Cardiac muscle cell (in vitro differentiated cells and primary cell): ENCODE measurements at regions not wholly inside any gene's neighbourhood (a gene's known extent, or its start where the extent isn't known, plus 50 kb on each side); places are given as distances from the start of the nearest gene placed in this dataset.

ENCODE experiments used
- DNase-seq, 2 donors: peaks; one replicate each; pipeline versions ENCODE4 v3.0.0 to v3.0.0-alpha.2; 2010 to 2017; ENCODE audit warnings: low read depth in 1 of 2, low spot score in 1 of 2
- H3K27ac ChIP-seq: fragments of 200-600 bp; sonication (generic); 2 replicates; pipeline ENCODE4 v1.5.1; 2016
- H3K27me3 ChIP-seq: fragments of 200-600 bp; sonication (generic); 2 replicates; pipeline ENCODE4 v1.6.0; 2016; ENCODE audit warnings: control low read depth
- H3K36me3 ChIP-seq: fragments of 200-600 bp; sonication (generic); 2 replicates; pipeline ENCODE4 v1.5.1; 2016; ENCODE audit warnings: control low read depth
- H3K4me1 ChIP-seq: fragments of 200-600 bp; sonication (generic); 2 replicates; pipeline ENCODE4 v1.8.1; 2017; ENCODE audit warnings: low read depth, mild to moderate bottlenecking, mixed run types
- H3K4me3 ChIP-seq: fragments of 200-600 bp; sonication (generic); 2 replicates; pipeline ENCODE4 v1.5.1; 2016; ENCODE audit warnings: mild to moderate bottlenecking
- H3K9me3 ChIP-seq: fragments of 200-600 bp; sonication (generic); 2 replicates; pipeline ENCODE4 v1.5.1; 2017; ENCODE audit warnings: low read depth, mild to moderate bottlenecking, control low read depth
- TF ChIP-seq, protein P1 (sequence below): IDR thresholded peaks from 2 replicates; pipeline ENCODE4 v1.5.1; 2012; ENCODE audit warnings: low read depth, mild to moderate bottlenecking, low read length

DNA sequence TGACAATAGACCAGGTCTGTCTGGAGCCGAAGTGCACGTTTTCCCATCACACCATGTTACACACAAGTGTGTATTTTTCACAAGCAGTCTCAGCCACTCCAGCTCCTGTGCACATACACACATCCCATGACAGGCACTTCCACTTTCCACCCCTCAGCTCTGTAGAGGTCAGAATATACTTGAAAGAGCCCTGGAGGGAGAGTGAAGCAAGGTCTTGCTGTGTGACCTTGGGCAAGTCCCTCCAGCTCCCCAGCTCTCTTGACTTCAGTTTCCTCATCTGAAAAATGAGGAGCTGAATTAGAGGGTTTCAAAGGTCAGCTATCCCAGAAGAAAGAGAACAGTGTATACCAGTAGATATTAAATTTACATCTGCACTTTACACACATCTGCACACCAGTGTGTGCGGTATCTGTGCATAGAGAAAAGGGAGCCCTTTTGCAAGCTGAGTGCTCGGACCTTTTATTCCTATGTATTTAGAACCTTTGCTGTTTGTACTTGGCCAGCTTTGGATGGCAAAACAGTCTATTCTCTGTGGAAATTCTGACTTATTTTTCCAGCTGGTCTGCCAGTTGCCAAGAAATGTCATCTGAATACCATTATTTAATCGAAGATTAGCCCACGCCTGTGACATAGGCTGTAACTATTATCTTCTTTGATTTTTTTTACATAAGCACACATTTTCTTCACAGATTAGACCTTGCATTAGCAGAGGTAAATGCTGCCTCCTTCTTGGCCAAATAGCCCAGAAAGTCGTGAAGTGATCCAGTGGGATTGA is 528.0 kb downstream of the BNC2 start:
- Histone ChIP-seq H3K36me3 (no peaks in the 10 kb centered on the region), H3K4me1 (no peaks in the 10 kb centered on the region), H3K27ac (no peak overlapping the region), H3K27me3 (no peaks in the 10 kb centered on the region), H3K4me3 (no peak overlapping the region), H3K9me3 (no peaks in the 10 kb centered on the region)
- DNase-seq, result no peak
- TF ChIP-seq, protein P1, sequence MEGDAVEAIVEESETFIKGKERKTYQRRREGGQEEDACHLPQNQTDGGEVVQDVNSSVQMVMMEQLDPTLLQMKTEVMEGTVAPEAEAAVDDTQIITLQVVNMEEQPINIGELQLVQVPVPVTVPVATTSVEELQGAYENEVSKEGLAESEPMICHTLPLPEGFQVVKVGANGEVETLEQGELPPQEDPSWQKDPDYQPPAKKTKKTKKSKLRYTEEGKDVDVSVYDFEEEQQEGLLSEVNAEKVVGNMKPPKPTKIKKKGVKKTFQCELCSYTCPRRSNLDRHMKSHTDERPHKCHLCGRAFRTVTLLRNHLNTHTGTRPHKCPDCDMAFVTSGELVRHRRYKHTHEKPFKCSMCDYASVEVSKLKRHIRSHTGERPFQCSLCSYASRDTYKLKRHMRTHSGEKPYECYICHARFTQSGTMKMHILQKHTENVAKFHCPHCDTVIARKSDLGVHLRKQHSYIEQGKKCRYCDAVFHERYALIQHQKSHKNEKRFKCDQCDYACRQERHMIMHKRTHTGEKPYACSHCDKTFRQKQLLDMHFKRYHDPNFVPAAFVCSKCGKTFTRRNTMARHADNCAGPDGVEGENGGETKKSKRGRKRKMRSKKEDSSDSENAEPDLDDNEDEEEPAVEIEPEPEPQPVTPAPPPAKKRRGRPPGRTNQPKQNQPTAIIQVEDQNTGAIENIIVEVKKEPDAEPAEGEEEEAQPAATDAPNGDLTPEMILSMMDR, result no peak

DNA sequence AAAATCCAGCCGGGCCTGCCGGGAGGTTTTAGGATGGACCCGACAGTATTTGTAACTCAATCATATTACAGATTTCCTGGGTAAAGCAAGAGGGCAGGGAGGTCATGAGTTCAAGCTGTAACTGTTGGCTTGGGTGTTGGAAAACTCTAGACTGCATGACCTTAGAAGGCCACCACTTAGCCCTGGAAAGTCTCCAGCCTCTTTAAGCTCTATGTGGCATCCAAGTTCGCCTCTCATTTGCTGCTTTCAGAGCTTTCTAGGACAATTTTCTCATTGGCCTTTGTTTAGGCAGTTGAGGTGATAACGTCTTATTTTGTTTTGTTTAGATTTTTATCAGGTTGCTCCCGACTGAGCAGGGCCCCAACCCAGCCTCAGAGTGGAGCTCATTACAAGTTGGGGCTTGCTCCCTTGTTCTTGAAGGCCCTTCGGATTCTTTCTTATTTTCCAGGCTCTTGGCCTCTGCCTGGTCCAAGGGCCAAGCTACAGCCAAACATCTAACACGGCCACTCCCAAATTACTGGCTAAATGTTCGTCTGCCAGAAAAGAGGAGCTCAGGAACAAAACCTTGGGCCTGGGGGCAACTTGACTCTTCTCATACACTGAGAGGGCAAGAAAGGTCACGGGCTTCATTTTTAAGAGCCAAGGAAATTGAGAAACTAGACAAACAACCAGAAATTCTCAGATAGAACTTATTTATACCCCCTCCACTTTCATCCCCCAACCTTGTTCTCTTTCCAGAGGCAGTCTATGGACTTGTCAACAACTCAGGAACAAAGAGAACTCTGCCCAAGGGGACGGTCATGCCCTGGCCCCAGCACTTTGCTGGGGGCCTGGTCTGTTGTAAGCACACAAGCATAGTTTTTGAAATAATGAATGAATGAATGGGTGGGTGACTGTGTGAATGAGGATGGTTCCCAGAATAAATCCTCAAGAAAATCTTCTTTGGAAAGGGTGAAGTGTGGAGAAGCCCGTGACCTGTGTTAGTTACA is 526.9 kb downstream of the BNC2 start:
- Histone ChIP-seq H3K4me1 (no peaks in the 10 kb centered on the region), H3K36me3 (no peaks in the 10 kb centered on the region), H3K27ac (no peak overlapping the region), H3K9me3 (no peaks in the 10 kb centered on the region), H3K27me3 (no peaks in the 10 kb centered on the region), H3K4me3 (no peak overlapping the region)
- peak in 1 of 2 donors; percentile 56 for DNase-seq
- TF ChIP-seq, protein P1, result no peak

DNA sequence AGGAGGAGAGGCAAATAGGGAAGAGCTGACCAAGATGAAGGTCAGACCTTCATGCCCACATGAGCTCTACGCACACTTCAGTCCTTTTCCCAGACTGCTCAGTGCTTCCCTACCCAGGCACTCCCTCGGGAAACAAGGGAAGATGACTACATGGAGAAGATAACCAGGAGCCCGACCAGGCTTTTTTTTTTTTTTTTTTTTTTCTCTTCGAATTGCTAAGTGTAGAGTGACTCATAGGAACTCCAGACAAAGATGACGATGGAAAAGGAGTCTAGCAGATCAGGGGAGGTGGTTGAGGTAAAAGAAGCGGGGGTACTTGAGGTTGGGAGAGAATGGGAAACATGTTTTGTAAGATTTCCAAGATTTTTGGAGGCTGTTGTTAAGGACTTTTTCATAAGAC is 526.1 kb downstream of the BNC2 start:
- H3K4me1 ChIP-seq, result no peaks in the 10 kb centered on the region
- H3K9me3 ChIP-seq, result no peaks in the 10 kb centered on the region
- H3K27me3 ChIP-seq, result no peaks in the 10 kb centered on the region
- no peaks in the 10 kb centered on the region for H3K36me3 ChIP-seq
- TF ChIP-seq, protein P1, result no peak
- H3K27ac ChIP-seq, result no peak overlapping the region
- peak in 1 of 2 donors; percentile 95 for DNase-seq
- H3K4me3 ChIP-seq, result no peak overlapping the region

DNA sequence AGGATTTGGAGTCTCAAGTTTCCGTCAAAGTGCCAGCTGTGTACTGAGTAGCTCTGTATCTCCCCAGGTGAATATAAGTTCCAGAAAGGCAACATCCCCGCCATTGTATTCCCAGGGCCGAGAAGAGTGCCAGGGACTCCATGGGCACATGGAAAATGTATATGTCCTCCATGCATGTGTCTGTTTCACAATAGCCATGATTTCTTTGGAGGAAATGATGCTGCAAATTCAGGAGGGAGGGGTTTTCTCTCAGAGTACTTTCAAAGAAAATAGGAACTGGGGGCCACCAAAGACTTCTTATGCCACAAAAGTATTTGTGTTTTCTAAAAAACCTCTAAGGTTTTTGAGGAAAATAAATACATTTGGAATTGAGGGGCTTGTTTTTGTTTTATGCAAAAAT is 524.6 kb downstream of the BNC2 start:
- TF ChIP-seq, protein P1, result no peak
- Histone ChIP-seq H3K27ac (no peak overlapping the region), H3K27me3 (no peaks in the 10 kb centered on the region), H3K4me3 (no peak overlapping the region), H3K36me3 (no peaks in the 10 kb centered on the region), H3K4me1 (no peaks in the 10 kb centered on the region), H3K9me3 (no peaks in the 10 kb centered on the region)
- DNase-seq, result no peak

DNA sequence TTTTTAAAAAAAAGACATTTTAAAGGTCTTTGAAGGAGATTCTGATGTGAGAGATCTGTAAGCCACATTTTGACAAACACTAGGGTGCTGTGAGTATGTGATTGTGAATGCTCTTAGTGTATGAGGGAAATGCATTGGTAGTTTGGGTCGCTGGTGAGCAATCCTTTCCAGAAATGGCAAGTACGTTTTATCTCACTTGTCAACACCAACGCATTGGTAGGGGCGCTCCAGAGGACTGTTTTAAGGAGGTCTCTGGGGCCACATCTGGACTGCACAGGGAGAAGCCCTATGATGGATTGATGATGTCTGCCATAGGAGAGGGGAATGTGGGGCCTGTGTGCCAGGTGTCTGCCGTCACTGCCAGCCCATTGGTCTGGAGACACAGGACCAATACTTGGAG is 522.6 kb downstream of the BNC2 start:
- TF ChIP-seq, protein P1, result no peak
- peak in 1 of 2 donors; percentile 65 for DNase-seq
- Histone ChIP-seq H3K27me3 (no peaks in the 10 kb centered on the region), H3K36me3 (no peaks in the 10 kb centered on the region), H3K4me3 (no peak overlapping the region), H3K9me3 (no peaks in the 10 kb centered on the region), H3K27ac (no peak overlapping the region), H3K4me1 (no peaks in the 10 kb centered on the region)
